Sciatic nerve (tissue), 2 donors: ENCODE measurements at regions not wholly inside any gene's neighbourhood (a gene's known extent, or its start where the extent isn't known, plus 50 kb on each side); places are given as distances from the start of the nearest gene placed in this dataset.
"Not testable (repeated sequence)": the region's sequence is repeated elsewhere in the genome, so short reads cannot be mapped to it uniquely, and the experiment has no call there.

Source experiments
- ATAC-seq: fragments of 200-7000 bp; cut with Tn5 transposase; one replicate; pipeline ENCODE4 v1.9.1; 2020; ENCODE audit warnings: mild to moderate bottlenecking, moderate library complexity
- DNase-seq: peaks from one replicate; pipeline ENCODE4 v3.0.0-alpha.2; 2020; ENCODE audit warnings: low spot score
- intact Hi-C: fragments of 100-400 bp; cut with DNase I; formaldehyde crosslinking; loops from one replicate; pipeline ENCODE4 v1.14.2; 2022
- donor health status: DM: no; HTN: no; CAD: no.
- donor health status: DM: no; HTN: no; CAD: no.

- ATAC-seq: no peak
- intact Hi-C loops: no loop called here
- DNase-seq: no peak
Observed at GRCh38 chr10:94251568-94251967, 111.2 kb downstream of the NOC3L start.

DNA sequence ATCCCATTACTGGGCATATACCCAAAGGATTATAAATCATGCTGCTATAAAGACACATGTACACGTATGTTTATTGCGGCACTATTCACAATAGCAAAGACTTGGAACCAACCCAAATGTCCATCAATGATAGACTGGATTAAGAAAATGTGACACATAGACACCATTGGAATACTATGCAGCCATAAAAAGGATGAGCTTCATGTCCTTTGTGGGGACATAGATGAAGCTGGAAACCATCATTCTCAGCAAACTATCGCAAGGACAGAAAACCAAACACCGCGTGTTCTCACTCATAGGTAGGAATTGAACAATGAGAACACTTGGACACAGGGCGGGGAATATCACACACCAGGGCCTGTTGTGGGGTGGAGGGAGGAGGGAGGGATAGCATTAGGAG is 105.3 kb downstream of the NOC3L start:
- ATAC-seq, DNase-seq, intact Hi-C loops: not testable (repeated sequence)

DNA sequence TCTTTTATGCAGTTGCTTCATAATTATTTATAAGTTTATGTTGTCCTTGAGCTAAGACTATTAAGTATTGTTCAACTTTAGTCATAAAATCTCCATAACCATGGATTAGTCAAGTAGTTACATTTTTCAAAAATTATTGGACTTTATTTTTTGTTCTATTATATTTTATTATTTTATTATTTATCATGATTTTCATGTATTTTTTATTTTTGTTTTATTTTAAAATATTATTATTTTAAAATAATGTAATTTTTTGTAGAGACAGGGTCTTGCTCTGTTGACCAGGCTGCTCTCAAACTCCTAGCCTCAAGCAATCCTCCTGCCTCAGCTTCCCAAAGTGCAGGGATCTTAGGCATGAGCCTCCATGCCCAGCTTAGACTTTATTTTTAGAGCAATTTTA is 102.3 kb downstream of the NOC3L start:
- intact Hi-C loops: no loop called here
- DNase-seq (no peak), ATAC-seq (no peak)

- intact Hi-C loops: no loop called here
- DNase-seq: no peak
- no peak for ATAC-seq
Observed at GRCh38 chr10:94264085-94264484, 98.7 kb downstream of the NOC3L start.

DNA sequence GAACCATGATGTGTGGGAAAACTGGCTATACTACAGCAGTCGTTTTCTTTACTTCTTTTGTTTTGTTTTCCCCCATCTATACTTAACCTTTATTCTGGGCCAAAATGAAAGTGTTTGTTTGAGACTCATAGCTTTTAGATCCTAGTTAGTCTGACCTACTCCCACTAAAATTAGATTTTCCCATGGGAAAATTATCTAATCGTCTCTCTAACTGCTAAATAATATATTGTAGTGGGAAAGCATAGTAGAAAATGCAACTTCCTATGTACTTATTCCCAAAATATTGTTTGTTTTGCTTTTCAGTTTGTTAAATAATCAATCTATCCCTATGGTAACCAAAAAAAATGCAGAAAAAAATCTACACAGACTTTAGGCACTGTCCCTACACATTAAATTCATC is 96.6 kb downstream of the NOC3L start:
- no peak for DNase-seq
- intact Hi-C loops: no loop called here
- no peak for ATAC-seq

- ATAC-seq (no peak), DNase-seq (no peak)
- intact Hi-C loops: no loop called here
Observed at GRCh38 chr10:94268652-94269051, 94.1 kb downstream of the NOC3L start.

DNA sequence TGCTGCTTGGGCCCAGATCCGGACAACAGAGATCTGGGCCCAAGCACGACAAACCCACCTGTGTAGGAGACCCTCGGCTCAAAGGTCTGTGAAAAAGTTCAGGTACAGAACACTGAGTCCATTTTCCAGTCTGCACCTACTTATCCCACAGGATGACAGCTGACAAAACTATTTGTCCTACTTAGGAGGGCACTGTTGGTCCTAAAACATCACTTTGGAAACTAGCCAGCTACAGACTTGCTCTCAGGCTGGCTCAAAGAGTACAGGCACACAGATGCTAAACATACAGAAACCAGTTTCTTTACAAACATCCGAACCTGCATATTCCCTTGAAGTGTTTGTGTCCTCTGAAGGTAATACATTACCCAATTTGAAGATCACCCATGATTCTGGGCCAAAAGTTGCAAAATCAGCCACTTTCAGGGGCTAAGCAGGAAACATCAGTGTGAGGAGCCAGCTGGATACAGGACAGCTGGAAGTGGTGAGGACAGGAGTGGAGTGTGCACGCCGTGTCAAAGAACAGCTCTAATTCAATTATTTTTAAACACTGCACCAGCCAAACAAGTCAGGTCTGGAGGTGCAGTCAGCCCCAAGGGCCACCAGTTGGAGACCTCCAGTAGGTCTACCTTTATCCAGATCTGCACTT is 88.5 kb downstream of the NOC3L start:
- peak; percentile 60 for DNase-seq
- intact Hi-C loops: no loop called here
- peak; percentile 97 for ATAC-seq

DNA sequence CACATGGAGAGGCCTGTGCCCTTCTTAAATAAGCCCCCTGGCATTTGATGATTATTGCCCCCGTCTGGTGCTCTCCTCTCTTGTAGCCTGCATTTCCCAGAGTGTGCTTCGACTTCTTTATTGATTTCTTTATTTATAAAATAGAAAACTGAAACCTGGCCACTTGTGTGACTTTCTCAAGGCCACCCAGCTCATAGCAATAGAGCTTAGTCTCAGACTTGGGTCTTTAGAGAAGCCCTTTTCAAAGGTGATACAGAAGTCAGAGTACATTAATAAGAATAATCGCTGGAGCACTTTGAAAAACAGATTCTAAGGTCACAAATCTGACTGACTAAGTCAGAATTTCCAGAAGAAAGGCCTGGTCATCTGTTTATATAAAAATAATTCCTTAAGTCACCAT is 86.6 kb downstream of the NOC3L start:
- intact Hi-C loops: no loop called here
- DNase-seq: no peak

GRCh38 chr10:94277450-94277849 is 85.3 kb downstream of the NOC3L start:
- ATAC-seq (no peak), DNase-seq (no peak)
- intact Hi-C loops: no loop called here

More for the DNA sequence above, 86.6 kb downstream of the NOC3L start:
- ATAC-seq: no peak

DNA sequence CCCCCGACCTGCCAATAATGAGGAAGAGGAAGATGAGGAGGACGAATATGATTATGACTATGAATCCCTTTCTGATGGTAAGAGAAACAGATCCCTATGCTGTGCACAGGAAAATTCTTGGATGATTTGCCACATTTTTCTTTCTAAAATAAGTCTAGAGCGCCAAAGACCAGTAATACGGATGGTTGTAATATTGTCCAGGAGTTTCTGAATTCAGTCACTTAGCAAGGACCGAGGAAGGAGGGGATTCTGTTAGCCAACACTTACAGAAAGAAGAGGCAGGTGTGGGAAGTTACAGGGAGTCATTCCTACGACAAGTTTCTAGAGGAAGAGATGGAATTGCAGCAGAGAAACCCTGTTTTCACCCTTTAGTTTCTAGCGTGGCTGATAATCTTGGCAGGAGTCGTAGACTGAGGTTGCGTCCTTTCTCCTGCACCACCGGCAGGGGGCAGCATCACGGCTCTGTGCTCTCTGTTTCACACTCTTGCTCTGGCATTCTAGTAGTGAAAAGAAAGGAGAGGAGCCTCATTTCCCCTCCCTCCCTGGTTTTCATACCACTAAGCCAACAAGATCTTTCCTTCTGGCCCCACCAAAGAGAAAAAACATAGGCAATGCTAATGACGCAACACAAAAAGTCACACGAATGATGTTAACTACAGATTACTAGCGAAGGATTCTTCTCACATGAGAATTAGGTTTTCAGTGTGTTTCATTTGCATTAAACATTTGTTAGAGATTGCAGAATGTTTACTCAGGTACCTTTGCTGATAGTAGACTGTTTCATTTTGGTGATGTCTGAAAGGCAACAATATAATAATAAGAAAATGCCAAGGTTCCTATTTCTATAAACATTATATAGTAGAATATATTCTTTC is 82.7 kb downstream of the NOC3L start:
- intact Hi-C loops: no loop called here
- ATAC-seq (peak; percentile 74), DNase-seq (peak; percentile 70)

- intact Hi-C loops: no loop called here
- ATAC-seq: no peak
- no peak for DNase-seq
Observed at GRCh38 chr10:94281654-94282053, 81.1 kb downstream of the NOC3L start.

- DNase-seq: no peak
- ATAC-seq: no peak
- intact Hi-C loops: no loop called here
Observed at GRCh38 chr10:94282369-94282768, 80.4 kb downstream of the NOC3L start.
